ENCODE measurements at regions not wholly inside any gene's neighbourhood (a gene's known extent, or its start where the extent isn't known, plus 50 kb on each side); places are given as distances from the start of the nearest gene placed in this dataset.

GRCh38 chr5:60207040-60207439, 313.5 kb upstream of the PDE4D start:
- DNase-seq (ENCODE audit: low spot score) = no peak
- no peaks in the 10 kb centered on the region for H3K36me3 ChIP-seq (ENCODE audit: control insufficient read depth in 4 of 4, insufficient read depth in 3 of 4, low read depth in 1 of 4, low read length in 3 of 4)
- H3K9me3 ChIP-seq (ENCODE audit: control insufficient read depth in 4 of 4, low read length in 3 of 4) = no peaks in the 10 kb centered on the region
- TF ChIP-seq RAD21 (IDR thresholded peaks at IDR 0.05) (no peak), FOXA2 (IDR thresholded peaks at IDR 0.05) (no peak), REST (IDR thresholded peaks at IDR 0.05) (no peak), SP1 (IDR thresholded peaks at IDR 0.05) (no peak), FOXA1 (IDR thresholded peaks at IDR 0.05) (no peak), RXRA (IDR thresholded peaks at IDR 0.05) (no peak), HNF4G (IDR thresholded peaks at IDR 0.05) (no peak), CTCF (IDR thresholded peaks at IDR 0.05; ENCODE audit: low read depth, low read length, missing input control) (no peak), JUND (IDR thresholded peaks at IDR 0.05) (no peak), GABPA (IDR thresholded peaks at IDR 0.05 in 1 of 2, conservative IDR thresholded peaks at IDR 0.05 in 1 of 2) (no peak)
- TF ChIP-seq, protein P1, sequence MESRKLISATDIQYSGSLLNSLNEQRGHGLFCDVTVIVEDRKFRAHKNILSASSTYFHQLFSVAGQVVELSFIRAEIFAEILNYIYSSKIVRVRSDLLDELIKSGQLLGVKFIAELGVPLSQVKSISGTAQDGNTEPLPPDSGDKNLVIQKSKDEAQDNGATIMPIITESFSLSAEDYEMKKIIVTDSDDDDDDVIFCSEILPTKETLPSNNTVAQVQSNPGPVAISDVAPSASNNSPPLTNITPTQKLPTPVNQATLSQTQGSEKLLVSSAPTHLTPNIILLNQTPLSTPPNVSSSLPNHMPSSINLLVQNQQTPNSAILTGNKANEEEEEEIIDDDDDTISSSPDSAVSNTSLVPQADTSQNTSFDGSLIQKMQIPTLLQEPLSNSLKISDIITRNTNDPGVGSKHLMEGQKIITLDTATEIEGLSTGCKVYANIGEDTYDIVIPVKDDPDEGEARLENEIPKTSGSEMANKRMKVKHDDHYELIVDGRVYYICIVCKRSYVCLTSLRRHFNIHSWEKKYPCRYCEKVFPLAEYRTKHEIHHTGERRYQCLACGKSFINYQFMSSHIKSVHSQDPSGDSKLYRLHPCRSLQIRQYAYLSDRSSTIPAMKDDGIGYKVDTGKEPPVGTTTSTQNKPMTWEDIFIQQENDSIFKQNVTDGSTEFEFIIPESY (IDR thresholded peaks at IDR 0.05) = no peak
- H3K27ac ChIP-seq (ENCODE audit: low read depth in 1 of 2, low read length in 2 of 2) = no peak overlapping the region
- H3K4me1 ChIP-seq (ENCODE audit: control insufficient read depth in 4 of 4, insufficient read depth in 4 of 4, low read length in 3 of 4) = peaks cover 0 to 3% (median 0%) of the 10 kb centered on the region in 4 donors
- H3K27me3 ChIP-seq (ENCODE audit: control insufficient read depth in 4 of 4, insufficient read depth in 4 of 4, low read length in 3 of 4) = peaks cover 0 to 5% (median 0%) of the 10 kb centered on the region in 4 donors
- WGBS = 45% methylated on average over 3 of the region's 3 CpGs
- H3K9ac ChIP-seq (ENCODE audit: low read depth in 1 of 2, low read length in 2 of 2) = no peak overlapping the region
- no peak overlapping the region for H3K4me3 ChIP-seq (ENCODE audit: low read depth in 1 of 3, low read length in 3 of 3)

DNA sequence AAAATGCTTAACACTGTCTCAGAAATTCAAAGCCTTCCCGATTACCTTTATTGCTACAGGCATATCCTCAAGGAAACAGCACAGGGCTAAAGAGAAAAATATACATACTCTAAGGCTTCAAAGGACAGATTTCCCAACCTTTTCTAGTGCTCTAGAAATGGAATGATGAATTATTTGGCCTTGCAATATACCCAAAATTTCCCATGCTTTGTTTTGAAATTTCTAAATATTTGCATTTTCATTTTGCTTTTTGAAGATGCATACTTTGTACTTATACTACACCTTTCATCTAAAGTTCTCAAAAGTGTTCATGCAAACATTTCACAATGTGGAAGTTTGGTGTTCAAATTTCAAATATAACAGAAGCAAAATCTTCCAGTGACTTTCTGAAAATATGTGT, 312.7 kb upstream of the PDE4D start:
- Histone ChIP-seq H3K4me1 (ENCODE audit: control insufficient read depth in 4 of 4, insufficient read depth in 4 of 4, low read length in 3 of 4) (peaks cover 0 to 3% (median 0%) of the 10 kb centered on the region in 4 donors), H3K36me3 (ENCODE audit: control insufficient read depth in 4 of 4, insufficient read depth in 3 of 4, low read depth in 1 of 4, low read length in 3 of 4) (no peaks in the 10 kb centered on the region), H3K9ac (ENCODE audit: low read depth in 1 of 2, low read length in 2 of 2) (no peak overlapping the region), H3K27me3 (ENCODE audit: control insufficient read depth in 4 of 4, insufficient read depth in 4 of 4, low read length in 3 of 4) (peaks cover 0 to 5% (median 0%) of the 10 kb centered on the region in 4 donors), H3K9me3 (ENCODE audit: control insufficient read depth in 4 of 4, low read length in 3 of 4) (no peaks in the 10 kb centered on the region), H3K4me3 (ENCODE audit: low read depth in 1 of 3, low read length in 3 of 3) (no peak overlapping the region), H3K27ac (ENCODE audit: low read depth in 1 of 2, low read length in 2 of 2) (no peak overlapping the region)
- no peak for DNase-seq (ENCODE audit: low spot score)
- TF ChIP-seq NR2F2 (IDR thresholded peaks at IDR 0.05) (no peak), CTCF (IDR thresholded peaks at IDR 0.05; ENCODE audit: low read depth, low read length, missing input control) (no peak), RXRA (IDR thresholded peaks at IDR 0.05) (no peak), JUND (IDR thresholded peaks at IDR 0.05) (no peak), REST (IDR thresholded peaks at IDR 0.05) (no peak), EGR1 (IDR thresholded peaks at IDR 0.05; ENCODE audit: low read depth in 2 of 2) (no peak), SP1 (IDR thresholded peaks at IDR 0.05) (no peak), MAX (IDR thresholded peaks at IDR 0.05) (no peak), GABPA (IDR thresholded peaks at IDR 0.05 in 1 of 2, conservative IDR thresholded peaks at IDR 0.05 in 1 of 2) (no peak)
- TF ChIP-seq, protein P2, sequence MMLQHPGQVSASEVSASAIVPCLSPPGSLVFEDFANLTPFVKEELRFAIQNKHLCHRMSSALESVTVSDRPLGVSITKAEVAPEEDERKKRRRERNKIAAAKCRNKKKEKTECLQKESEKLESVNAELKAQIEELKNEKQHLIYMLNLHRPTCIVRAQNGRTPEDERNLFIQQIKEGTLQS (IDR thresholded peaks at IDR 0.05) = no peak
- 54% methylated on average over 1 of the region's 1 CpG for WGBS

Data from liver (tissue), 8 donors.